Hematopoietic multipotent progenitor cell treated with erythropoietin and hydrocortisone succinate and interleukin-3 and kit ligand, for 8 days (in vitro differentiated cells): ENCODE measurements at regions not wholly inside any gene's neighbourhood (a gene's known extent, or its start where the extent isn't known, plus 50 kb on each side); places are given as distances from the start of the nearest gene placed in this dataset.
"Not testable (repeated sequence)": the region's sequence is repeated elsewhere in the genome, so short reads cannot be mapped to it uniquely, and the experiment has no call there.

Experiments used
- DNase-seq: peaks from one replicate; pipeline ENCODE4 v3.0.0-alpha.2; 2015

- DNase-seq: no peak
Observed at GRCh38 chr3:152583963-152584362, 251.0 kb upstream of the P2RY1 start.

- peak; percentile 29 for DNase-seq
Observed at GRCh38 chr3:152586974-152587373, 248.0 kb upstream of the P2RY1 start.

- DNase-seq: no peak
Observed at GRCh38 chr3:152587861-152588260, 247.1 kb upstream of the P2RY1 start.

GRCh38 chr3:152589644-152590043, 245.3 kb upstream of the P2RY1 start:
- peak; percentile 18 for DNase-seq

- DNase-seq: peak; percentile 93
Observed at GRCh38 chr3:152591515-152591914, 243.4 kb upstream of the P2RY1 start.

GRCh38 chr3:152593242-152593641, 241.7 kb upstream of the P2RY1 start:
- DNase-seq: no peak

GRCh38 chr3:152595975-152596821, 238.7 kb upstream of the P2RY1 start:
- DNase-seq: peak; percentile 96

GRCh38 chr3:152596832-152597231, 238.1 kb upstream of the P2RY1 start:
- DNase-seq: not testable (repeated sequence)

- DNase-seq: no peak
Observed at GRCh38 chr3:152606146-152606545, 228.8 kb upstream of the P2RY1 start.

GRCh38 chr3:152607179-152607578, 227.8 kb upstream of the P2RY1 start:
- no peak for DNase-seq

GRCh38 chr3:152608696-152609594, 226.0 kb upstream of the P2RY1 start:
- no peak for DNase-seq

- no peak for DNase-seq
Observed at GRCh38 chr3:152609891-152610290, 225.0 kb upstream of the P2RY1 start.

GRCh38 chr3:152610622-152611021, 224.3 kb upstream of the P2RY1 start:
- no peak for DNase-seq

GRCh38 chr3:152611905-152612304, 223.0 kb upstream of the P2RY1 start:
- no peak for DNase-seq

GRCh38 chr3:152613851-152614250, 221.1 kb upstream of the P2RY1 start:
- DNase-seq: no peak

- DNase-seq: no peak
Observed at GRCh38 chr3:152615681-152616080, 219.2 kb upstream of the P2RY1 start.

- DNase-seq: no peak
Observed at GRCh38 chr3:152617609-152618008, 217.3 kb upstream of the P2RY1 start.

- DNase-seq: no peak
Observed at GRCh38 chr3:152618529-152618928, 216.4 kb upstream of the P2RY1 start.

- DNase-seq: no peak
Observed at GRCh38 chr3:152619691-152620090, 215.2 kb upstream of the P2RY1 start.

- DNase-seq: no peak
Observed at GRCh38 chr3:152620395-152620794, 214.5 kb upstream of the P2RY1 start.

GRCh38 chr3:152621006-152621868, 213.7 kb upstream of the P2RY1 start:
- no peak for DNase-seq

GRCh38 chr3:152621967-152622810, 212.7 kb upstream of the P2RY1 start:
- no peak for DNase-seq
